ENCODE measurements at regions not wholly inside any gene's neighbourhood (a gene's known extent, or its start where the extent isn't known, plus 50 kb on each side); places are given as distances from the start of the nearest gene placed in this dataset.

DNA sequence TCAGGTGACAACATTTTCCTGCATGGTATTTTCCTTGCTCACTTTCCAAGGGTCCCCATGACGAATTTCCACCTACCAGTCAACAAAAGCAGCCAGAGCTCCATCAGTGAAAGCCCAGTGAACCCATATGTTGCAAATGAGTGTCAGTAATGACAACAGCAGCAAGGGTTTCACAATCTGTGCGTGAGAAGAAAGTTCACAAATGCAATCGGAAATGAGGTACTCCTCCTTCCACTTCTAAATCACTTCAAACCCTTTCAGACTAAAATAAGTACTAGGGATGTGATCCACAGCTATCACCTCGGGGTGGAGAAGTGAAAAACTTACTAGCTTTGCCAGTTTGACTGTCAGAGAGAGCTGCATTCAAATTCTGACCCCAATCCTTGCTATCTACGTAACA, 55.6 kb upstream of the BET1 start:
- H3K23ac ChIP-seq (ENCODE audit: low read depth, low read length, poor library complexity): no peak overlapping the region
- H3K36me3 ChIP-seq (replicated peaks in 1 of 2; ENCODE audit: control insufficient read depth in 2 of 2, insufficient read depth in 2 of 2, low read length in 2 of 2): no peaks in the 10 kb centered on the region
- H3K4me1 ChIP-seq (ENCODE audit: control insufficient read depth in 2 of 2, insufficient read depth in 1 of 2, low read depth in 1 of 2, low read length in 2 of 2): no peaks in the 10 kb centered on the region
- H3K9ac ChIP-seq (ENCODE audit: low read depth, low read length, poor library complexity): no peak overlapping the region
- H2AFZ ChIP-seq (ENCODE audit: low read length): peak overlapping the region; percentile 14
- H4K91ac ChIP-seq (ENCODE audit: low read depth, low read length, poor library complexity): no peak overlapping the region
- no peak overlapping the region for H2BK120ac ChIP-seq (ENCODE audit: low read depth, low read length)
- no peak overlapping the region for H3K4me2 ChIP-seq (ENCODE audit: insufficient read depth, low read length, poor library complexity, severe bottlenecking)
- DNase-seq (ENCODE audit: low spot score): no peak
- H4K8ac ChIP-seq (ENCODE audit: low read depth, low read length): no peak overlapping the region
- H2AK5ac ChIP-seq (ENCODE audit: low read depth, low read length): no peak overlapping the region
- H3K14ac ChIP-seq (ENCODE audit: low read length): no peak overlapping the region
- H3K18ac ChIP-seq (ENCODE audit: low read length): no peak overlapping the region
- H2BK12ac ChIP-seq (ENCODE audit: low read length): no peak overlapping the region
- H3K4me3 ChIP-seq (ENCODE audit: low read length in 2 of 2): no peak overlapping the region
- no peak overlapping the region for H2BK15ac ChIP-seq (ENCODE audit: low read length)
- H3K27ac ChIP-seq (replicated peaks; ENCODE audit: low read length): no peak overlapping the region
- no peak overlapping the region for H2BK5ac ChIP-seq (ENCODE audit: low read length)
- peaks cover 0 to 14% of the 10 kb centered on the region in 2 donors for H3K9me3 ChIP-seq (replicated peaks in 1 of 2; ENCODE audit: control insufficient read depth in 2 of 2, insufficient read depth in 1 of 2, low read depth in 1 of 2, low read length in 2 of 2)
- no peaks in the 10 kb centered on the region for H3K27me3 ChIP-seq (ENCODE audit: control insufficient read depth in 3 of 3, insufficient read depth in 3 of 3, low read depth in 1 of 3, low read length in 3 of 3)
- H3K4ac ChIP-seq (ENCODE audit: low read length): no peak overlapping the region
- WGBS, 2 donors (ENCODE audit: extremely low coverage in 2 of 2, insufficient read length in 2 of 2, insufficient replicate concordance in 1 of 2): no CpG with 5 or more reads among the region's 5 CpGs
- no peaks in the 10 kb centered on the region for H3K79me1 ChIP-seq (ENCODE audit: low read depth, low read length)

DNA sequence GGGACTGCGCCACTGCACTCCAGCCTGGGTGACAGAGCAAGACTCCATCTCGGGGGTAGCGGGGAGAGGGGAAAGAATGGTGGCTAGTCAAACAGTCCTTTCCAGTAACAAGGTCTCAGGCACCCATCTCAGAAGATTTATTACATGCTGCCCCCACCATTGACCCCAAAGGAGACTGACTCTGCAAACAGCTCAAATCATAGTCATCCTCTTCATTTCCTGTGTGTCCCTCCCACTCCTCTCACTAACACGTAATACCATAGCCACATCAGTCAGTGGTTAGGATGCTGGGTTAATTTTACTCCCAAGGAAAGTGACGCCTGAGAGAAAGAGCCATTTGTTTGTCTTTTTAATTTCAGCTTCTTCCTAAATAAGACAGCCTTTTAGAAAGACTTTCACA, 56.6 kb upstream of the BET1 start:
- Histone ChIP-seq H3K18ac (ENCODE audit: low read length) (no peak overlapping the region), H3K4me2 (ENCODE audit: insufficient read depth, low read length, poor library complexity, severe bottlenecking) (no peak overlapping the region), H3K36me3 (replicated peaks in 1 of 2; ENCODE audit: control insufficient read depth in 2 of 2, insufficient read depth in 2 of 2, low read length in 2 of 2) (no peaks in the 10 kb centered on the region), H2AFZ (ENCODE audit: low read length) (no peak overlapping the region), H3K79me1 (ENCODE audit: low read depth, low read length) (no peaks in the 10 kb centered on the region), H2BK15ac (ENCODE audit: low read length) (no peak overlapping the region), H3K23ac (ENCODE audit: low read depth, low read length, poor library complexity) (no peak overlapping the region), H3K9me3 (replicated peaks in 1 of 2; ENCODE audit: control insufficient read depth in 2 of 2, insufficient read depth in 1 of 2, low read depth in 1 of 2, low read length in 2 of 2) (peaks cover 0 to 14% of the 10 kb centered on the region in 2 donors), H3K4me3 (ENCODE audit: low read length in 2 of 2) (no peak overlapping the region), H3K4me1 (ENCODE audit: control insufficient read depth in 2 of 2, insufficient read depth in 1 of 2, low read depth in 1 of 2, low read length in 2 of 2) (no peaks in the 10 kb centered on the region), H2BK12ac (ENCODE audit: low read length) (no peak overlapping the region), H3K27ac (replicated peaks; ENCODE audit: low read length) (no peak overlapping the region), H4K91ac (ENCODE audit: low read depth, low read length, poor library complexity) (no peak overlapping the region), H3K4ac (ENCODE audit: low read length) (no peak overlapping the region), H3K14ac (ENCODE audit: low read length) (no peak overlapping the region), H2AK5ac (ENCODE audit: low read depth, low read length) (no peak overlapping the region), H3K27me3 (ENCODE audit: control insufficient read depth in 3 of 3, insufficient read depth in 3 of 3, low read depth in 1 of 3, low read length in 3 of 3) (no peaks in the 10 kb centered on the region), H3K9ac (ENCODE audit: low read depth, low read length, poor library complexity) (no peak overlapping the region), H2BK5ac (ENCODE audit: low read length) (no peak overlapping the region), H2BK120ac (ENCODE audit: low read depth, low read length) (no peak overlapping the region), H4K8ac (ENCODE audit: low read depth, low read length) (no peak overlapping the region)
- no CpG with 5 or more reads among the region's 5 CpGs for WGBS, 2 donors (ENCODE audit: extremely low coverage in 2 of 2, insufficient read length in 2 of 2, insufficient replicate concordance in 1 of 2)
- no peak for DNase-seq (ENCODE audit: low spot score)

DNA sequence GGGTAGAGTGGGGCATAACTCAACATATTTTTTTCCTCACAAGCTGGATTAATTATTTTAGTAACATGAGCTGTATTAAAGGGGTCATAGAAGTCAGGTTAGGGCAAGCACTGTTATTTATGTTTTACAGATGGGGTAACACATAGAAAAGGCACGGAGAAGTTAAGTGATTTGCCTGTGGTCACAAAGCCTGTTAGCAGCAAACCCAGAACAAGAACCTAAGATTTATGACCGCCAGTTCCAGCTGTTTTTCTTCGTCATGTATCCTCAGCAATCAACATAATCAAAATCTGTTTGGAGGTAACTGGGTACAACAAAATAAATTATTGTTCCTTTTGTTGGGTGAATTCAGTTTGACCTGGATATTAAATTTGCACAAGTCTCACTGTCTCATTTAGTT, 57.2 kb upstream of the BET1 start:
- no peak overlapping the region for H3K9ac ChIP-seq (ENCODE audit: low read depth, low read length, poor library complexity)
- H2AFZ ChIP-seq (ENCODE audit: low read length): no peak overlapping the region
- H3K27ac ChIP-seq (replicated peaks; ENCODE audit: low read length): no peak overlapping the region
- H3K4ac ChIP-seq (ENCODE audit: low read length): no peak overlapping the region
- H2BK12ac ChIP-seq (ENCODE audit: low read length): no peak overlapping the region
- no peak overlapping the region for H2BK5ac ChIP-seq (ENCODE audit: low read length)
- H3K14ac ChIP-seq (ENCODE audit: low read length): no peak overlapping the region
- H3K79me1 ChIP-seq (ENCODE audit: low read depth, low read length): no peaks in the 10 kb centered on the region
- no peak overlapping the region for H3K4me3 ChIP-seq (ENCODE audit: low read length in 2 of 2)
- H4K8ac ChIP-seq (ENCODE audit: low read depth, low read length): no peak overlapping the region
- DNase-seq (ENCODE audit: low spot score): no peak
- H3K4me1 ChIP-seq (ENCODE audit: control insufficient read depth in 2 of 2, insufficient read depth in 1 of 2, low read depth in 1 of 2, low read length in 2 of 2): no peaks in the 10 kb centered on the region
- no peak overlapping the region for H3K4me2 ChIP-seq (ENCODE audit: insufficient read depth, low read length, poor library complexity, severe bottlenecking)
- no CpG with 5 or more reads among the region's 3 CpGs for WGBS, 2 donors (ENCODE audit: extremely low coverage in 2 of 2, insufficient read length in 2 of 2, insufficient replicate concordance in 1 of 2)
- no peak overlapping the region for H3K18ac ChIP-seq (ENCODE audit: low read length)
- no peak overlapping the region for H4K91ac ChIP-seq (ENCODE audit: low read depth, low read length, poor library complexity)
- H3K23ac ChIP-seq (ENCODE audit: low read depth, low read length, poor library complexity): no peak overlapping the region
- no peaks in the 10 kb centered on the region for H3K36me3 ChIP-seq (replicated peaks in 1 of 2; ENCODE audit: control insufficient read depth in 2 of 2, insufficient read depth in 2 of 2, low read length in 2 of 2)
- H2AK5ac ChIP-seq (ENCODE audit: low read depth, low read length): no peak overlapping the region
- no peaks in the 10 kb centered on the region for H3K27me3 ChIP-seq (ENCODE audit: control insufficient read depth in 3 of 3, insufficient read depth in 3 of 3, low read depth in 1 of 3, low read length in 3 of 3)
- H3K9me3 ChIP-seq (replicated peaks in 1 of 2; ENCODE audit: control insufficient read depth in 2 of 2, insufficient read depth in 1 of 2, low read depth in 1 of 2, low read length in 2 of 2): peaks cover 0 to 10% of the 10 kb centered on the region in 2 donors
- no peak overlapping the region for H2BK120ac ChIP-seq (ENCODE audit: low read depth, low read length)
- no peak overlapping the region for H2BK15ac ChIP-seq (ENCODE audit: low read length)

DNA sequence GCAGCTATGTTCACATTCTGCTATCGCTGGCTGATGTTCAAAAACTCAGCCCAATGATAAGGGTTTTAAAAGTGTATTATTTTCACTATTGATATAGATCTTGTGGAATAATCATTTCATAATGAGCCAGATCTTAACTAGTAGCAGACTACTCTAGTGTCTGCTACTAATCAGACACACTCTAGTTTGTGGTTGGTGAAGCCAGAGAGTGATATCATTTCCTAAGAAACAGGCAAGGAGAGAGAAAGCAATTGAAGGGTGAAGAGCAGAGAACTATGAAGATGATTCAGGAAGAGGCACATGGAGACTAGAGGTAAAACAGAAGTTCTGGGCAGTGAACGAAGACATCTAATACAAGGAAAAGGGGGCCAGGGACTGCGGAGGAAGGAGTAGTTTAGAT, 58.2 kb upstream of the BET1 start:
- Histone ChIP-seq H2BK120ac (ENCODE audit: low read depth, low read length) (no peak overlapping the region), H4K8ac (ENCODE audit: low read depth, low read length) (no peak overlapping the region), H2BK12ac (ENCODE audit: low read length) (no peak overlapping the region), H3K27me3 (ENCODE audit: control insufficient read depth in 3 of 3, insufficient read depth in 3 of 3, low read depth in 1 of 3, low read length in 3 of 3) (no peaks in the 10 kb centered on the region), H3K14ac (ENCODE audit: low read length) (no peak overlapping the region), H3K23ac (ENCODE audit: low read depth, low read length, poor library complexity) (no peak overlapping the region), H3K9me3 (replicated peaks in 1 of 2; ENCODE audit: control insufficient read depth in 2 of 2, insufficient read depth in 1 of 2, low read depth in 1 of 2, low read length in 2 of 2) (peaks cover 0 to 8% of the 10 kb centered on the region in 2 donors), H3K27ac (replicated peaks; ENCODE audit: low read length) (no peak overlapping the region), H2BK15ac (ENCODE audit: low read length) (no peak overlapping the region), H2AK5ac (ENCODE audit: low read depth, low read length) (no peak overlapping the region), H3K4me3 (ENCODE audit: low read length in 2 of 2) (no peak overlapping the region), H4K91ac (ENCODE audit: low read depth, low read length, poor library complexity) (no peak overlapping the region), H2AFZ (ENCODE audit: low read length) (peak overlapping the region; percentile 49), H3K79me1 (ENCODE audit: low read depth, low read length) (no peaks in the 10 kb centered on the region), H2BK5ac (ENCODE audit: low read length) (no peak overlapping the region), H3K36me3 (replicated peaks in 1 of 2; ENCODE audit: control insufficient read depth in 2 of 2, insufficient read depth in 2 of 2, low read length in 2 of 2) (no peaks in the 10 kb centered on the region), H3K4me1 (ENCODE audit: control insufficient read depth in 2 of 2, insufficient read depth in 1 of 2, low read depth in 1 of 2, low read length in 2 of 2) (no peaks in the 10 kb centered on the region), H3K9ac (ENCODE audit: low read depth, low read length, poor library complexity) (no peak overlapping the region), H3K4me2 (ENCODE audit: insufficient read depth, low read length, poor library complexity, severe bottlenecking) (no peak overlapping the region), H3K18ac (ENCODE audit: low read length) (no peak overlapping the region), H3K4ac (ENCODE audit: low read length) (no peak overlapping the region)
- no peak for DNase-seq (ENCODE audit: low spot score)
- no CpG with 5 or more reads among the region's 3 CpGs for WGBS, 2 donors (ENCODE audit: extremely low coverage in 2 of 2, insufficient read length in 2 of 2, insufficient replicate concordance in 1 of 2)

Data from neuronal stem cell (in vitro differentiated cells).